HG02798 (cell line): ENCODE measurements at regions not wholly inside any gene's neighbourhood (a gene's known extent, or its start where the extent isn't known, plus 50 kb on each side); places are given as distances from the start of the nearest gene placed in this dataset.

Experiments used
- ATAC-seq: cut with Tn5 transposase; IDR thresholded peaks from one replicate; pipeline ENCODE4 v1.9.1; 2021; ENCODE audit warnings: mild to moderate bottlenecking; ENCODE audit not compliant: unreplicated experiment, poor library complexity

DNA sequence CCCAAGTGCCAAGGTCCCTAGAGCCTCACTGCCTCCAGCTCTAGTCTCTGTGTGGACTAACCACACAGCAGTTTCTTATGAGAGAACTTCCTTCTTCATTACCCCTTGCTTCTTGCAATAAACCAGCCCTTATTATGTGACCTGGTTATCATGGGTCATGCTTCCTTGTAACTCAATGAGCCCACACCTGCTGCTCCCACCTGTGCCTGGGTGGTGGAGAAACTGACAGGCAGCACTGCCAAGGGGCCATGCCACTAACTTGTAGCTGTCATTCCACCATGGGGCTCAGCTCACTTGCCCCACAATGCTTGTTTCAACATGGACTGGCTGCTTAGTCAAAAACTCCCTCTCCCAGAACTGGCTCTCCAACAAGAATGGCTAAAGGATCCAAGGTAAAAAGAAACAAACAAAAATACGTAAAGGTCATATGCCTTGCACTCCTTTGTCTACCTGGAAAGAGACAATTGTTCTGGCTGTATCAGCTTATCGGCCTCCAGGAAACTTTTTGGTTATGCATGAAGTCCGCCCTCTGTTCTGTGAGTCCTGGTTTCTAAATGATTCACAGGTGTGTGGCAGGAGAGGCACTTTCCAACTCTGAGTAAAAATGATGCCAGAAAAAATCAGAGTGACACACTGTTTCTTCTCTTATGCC, 446.4 kb downstream of the COG6 start:
- ATAC-seq = peak; percentile 77

DNA sequence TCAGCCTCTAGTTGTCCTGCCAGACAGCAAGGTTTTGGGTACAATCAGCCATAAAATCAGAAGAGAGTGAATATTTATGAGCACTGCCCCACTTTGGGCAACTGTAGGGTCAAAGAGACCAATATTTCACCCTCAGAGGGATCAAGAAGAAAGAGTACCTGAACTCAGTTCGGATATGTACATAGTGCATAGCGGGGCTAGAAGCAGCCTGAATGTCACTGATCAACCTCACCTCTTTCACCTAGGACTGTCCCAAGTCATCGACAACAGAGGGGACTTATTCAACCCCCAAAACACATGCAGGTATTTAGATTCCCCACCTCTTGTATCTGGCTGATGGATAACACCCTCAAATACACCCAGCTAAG, 446.9 kb downstream of the COG6 start:
- ATAC-seq = no peak

DNA sequence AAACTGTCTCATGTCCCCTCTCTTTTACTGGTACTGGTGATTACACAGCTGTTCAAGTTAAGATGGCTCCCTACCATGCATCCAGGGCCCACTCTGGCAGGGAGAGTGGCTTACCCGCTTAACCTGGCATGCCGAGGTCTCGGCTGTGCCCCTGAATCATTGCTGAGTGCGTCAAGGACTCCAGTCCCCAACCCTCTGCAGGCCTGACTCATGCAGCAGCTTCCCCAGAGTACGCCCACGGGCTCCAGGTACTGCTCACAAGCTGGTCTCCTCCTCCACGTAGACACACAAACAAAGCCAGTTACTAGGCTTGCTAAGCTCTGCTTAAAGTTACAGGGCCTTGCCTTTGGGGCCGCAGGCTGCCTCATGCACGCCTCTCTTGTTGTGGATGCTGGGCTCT, 447.4 kb downstream of the COG6 start:
- no peak for ATAC-seq

DNA sequence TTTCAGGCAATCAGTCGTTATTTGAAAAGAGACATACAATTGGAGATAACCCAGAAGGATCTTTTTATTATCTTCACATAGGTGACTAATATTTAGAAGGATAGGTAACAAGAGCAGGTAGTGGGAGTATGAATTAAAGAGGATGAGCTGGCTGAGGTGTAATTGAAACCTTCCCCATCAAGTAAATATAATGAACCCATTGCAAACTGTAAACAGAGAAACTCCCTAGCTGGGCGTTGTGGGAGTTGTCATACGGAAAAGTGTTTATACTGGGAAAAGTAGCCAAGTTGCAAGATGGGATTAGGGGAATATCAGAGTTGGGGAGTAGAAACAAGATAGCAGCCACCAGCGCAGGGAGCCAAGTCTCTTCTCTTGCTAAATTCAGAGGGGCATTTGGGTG, 448.4 kb downstream of the COG6 start:
- ATAC-seq = no peak

DNA sequence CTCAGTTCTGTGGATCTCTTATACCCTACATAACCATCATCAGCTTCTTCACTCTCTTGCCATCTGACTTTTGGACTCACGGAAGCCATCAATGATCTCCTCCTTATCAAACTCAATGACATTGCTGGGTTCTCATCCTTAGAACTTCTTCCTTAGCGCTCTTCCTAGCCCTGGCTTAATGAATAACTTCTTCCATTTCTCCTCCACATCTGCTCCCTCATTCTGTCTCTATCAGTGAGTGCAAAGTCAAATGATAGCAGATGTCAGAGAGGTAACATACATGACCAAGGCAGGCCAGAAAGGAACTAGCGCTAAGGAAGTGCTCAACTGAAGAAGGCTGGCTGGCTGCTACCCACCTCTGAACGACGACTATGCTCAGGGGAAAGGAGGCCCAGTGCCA, 449.8 kb downstream of the COG6 start:
- no peak for ATAC-seq

- ATAC-seq = no peak
These were observed 453.9 kb downstream of the COG6 start for GRCh38 chr13:40109351-40109844.

DNA sequence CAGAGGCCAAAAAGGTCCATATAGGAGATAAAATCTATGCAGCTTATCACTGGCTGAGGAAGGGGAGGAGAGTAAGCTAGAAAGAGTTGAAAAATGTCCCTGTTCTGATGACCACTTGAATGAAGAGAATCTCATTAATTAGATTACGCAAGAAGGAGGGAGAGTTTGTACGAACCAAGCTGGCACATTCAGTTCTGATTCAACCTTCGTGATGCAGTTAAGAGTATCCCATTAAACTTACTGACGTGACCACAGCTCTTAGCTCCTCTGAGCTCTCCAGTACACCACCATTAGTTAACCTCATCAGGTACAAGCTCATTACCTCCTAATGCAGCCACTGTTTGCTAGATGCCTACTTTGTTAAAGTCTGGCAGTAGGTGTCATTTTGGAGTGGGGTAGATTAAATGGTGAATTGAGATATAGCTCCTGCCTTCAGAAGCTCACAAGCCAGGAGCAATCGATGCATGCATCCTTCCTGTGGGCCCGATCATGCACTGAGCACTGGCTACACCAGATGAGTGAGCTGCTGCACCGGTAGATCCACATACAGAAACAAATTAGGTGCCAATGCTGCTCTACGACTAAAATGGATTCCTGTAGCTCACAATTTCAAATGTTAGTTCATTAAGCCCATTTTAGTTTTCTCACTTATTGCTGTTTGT, 458.3 kb downstream of the COG6 start:
- no peak for ATAC-seq

GRCh38 chr13:40114305-40114896, 458.9 kb downstream of the COG6 start:
- no peak for ATAC-seq

GRCh38 chr13:40115426-40115825, 460.0 kb downstream of the COG6 start:
- no peak for ATAC-seq

DNA sequence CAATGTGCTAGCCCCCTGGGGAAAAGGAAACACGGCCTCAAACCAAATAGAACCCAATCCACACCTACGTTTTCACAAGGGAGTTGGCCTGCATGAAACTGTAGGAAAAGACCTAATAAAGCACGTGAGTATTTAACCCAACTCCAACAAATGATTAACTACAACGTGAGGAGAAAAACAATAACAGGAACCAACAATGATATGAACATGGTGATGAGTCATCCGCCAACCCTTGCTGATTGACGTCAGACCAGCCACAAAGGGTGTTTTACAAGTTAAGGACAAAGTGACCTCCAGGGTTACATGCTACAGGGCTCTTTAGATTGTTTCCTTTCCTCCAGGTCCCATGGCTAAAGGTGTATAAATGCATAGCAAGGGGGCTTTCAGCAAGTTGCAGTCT, 460.5 kb downstream of the COG6 start:
- peak; percentile 84 for ATAC-seq

- no peak for ATAC-seq
These were observed 462.9 kb downstream of the COG6 start for GRCh38 chr13:40118337-40118736.

GRCh38 chr13:40119852-40120251, 464.4 kb downstream of the COG6 start:
- no peak for ATAC-seq

DNA sequence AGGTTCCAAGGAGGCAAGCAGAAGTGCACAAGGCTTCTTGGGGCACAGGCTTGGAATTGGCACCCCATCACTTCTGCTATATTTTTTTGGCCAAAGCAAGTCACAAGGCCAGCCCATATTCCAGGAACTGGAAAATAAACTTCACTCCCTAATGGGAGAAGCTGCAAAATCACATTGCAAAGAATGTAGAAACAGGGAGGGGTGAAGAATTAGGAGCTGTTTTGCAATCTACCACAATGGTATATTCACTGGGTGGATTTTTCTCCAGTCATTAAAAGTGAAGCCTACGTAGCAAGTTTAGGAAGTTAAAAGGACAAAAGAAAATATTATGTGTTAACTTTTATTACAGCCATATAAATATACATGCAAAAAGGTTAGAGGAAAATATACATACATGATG, 464.8 kb downstream of the COG6 start:
- no peak for ATAC-seq

GRCh38 chr13:40120781-40121180, 465.3 kb downstream of the COG6 start:
- ATAC-seq = no peak

GRCh38 chr13:40121722-40122121, 466.3 kb downstream of the COG6 start:
- ATAC-seq = no peak

DNA sequence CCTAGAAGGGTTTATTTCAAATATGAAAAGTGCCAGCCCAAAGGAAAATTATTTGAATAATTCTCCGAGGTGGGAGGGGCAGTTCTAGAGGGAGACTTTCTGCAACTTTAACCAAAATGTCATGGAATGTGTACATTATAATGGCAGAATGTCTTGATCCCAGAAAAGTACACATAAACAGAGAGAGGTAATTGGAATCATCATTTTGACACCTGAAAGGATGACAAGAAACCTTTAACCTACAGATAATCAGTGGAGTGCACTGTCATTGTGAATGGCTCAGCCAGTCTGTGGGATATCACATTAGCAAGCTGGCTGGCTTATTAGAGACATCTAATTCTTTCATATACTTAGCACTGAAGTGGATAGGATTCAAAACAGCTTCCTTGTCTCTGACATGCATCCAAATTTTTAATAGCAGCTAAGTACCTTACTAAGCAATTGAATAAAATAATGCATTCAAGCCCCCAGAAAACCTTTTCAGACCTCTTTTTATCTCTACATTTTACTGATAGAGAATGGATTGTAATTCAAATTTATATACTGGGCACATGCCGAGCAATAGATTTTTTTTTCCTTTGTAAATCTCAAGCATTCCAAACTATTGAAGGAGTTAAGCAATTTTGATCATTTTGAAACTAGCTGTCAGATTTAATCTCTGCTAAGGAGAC, 468.6 kb downstream of the COG6 start:
- no peak for ATAC-seq

GRCh38 chr13:40124633-40125015, 469.2 kb downstream of the COG6 start:
- ATAC-seq = no peak

DNA sequence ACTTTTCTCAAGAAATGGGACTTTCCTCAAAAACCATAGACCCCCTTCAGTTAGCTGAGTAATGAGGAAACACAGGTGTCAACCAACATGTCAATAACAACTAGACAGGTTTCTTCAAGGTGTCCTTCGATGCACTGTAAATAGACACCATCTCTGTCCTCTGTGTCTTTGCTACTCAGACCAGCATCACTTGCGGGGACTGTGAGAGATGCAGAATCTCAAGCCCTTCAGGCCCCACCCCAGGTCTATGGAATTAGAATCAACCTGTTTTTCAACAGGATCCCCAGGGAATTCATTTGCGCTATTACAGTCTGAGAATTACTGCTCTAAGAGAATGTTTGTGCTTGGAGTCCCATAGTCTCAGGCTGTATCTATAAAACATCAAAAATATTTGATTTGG, 469.9 kb downstream of the COG6 start:
- no peak for ATAC-seq

- ATAC-seq = peak; percentile 57
These were observed 471.0 kb downstream of the COG6 start for GRCh38 chr13:40126306-40127085.

DNA sequence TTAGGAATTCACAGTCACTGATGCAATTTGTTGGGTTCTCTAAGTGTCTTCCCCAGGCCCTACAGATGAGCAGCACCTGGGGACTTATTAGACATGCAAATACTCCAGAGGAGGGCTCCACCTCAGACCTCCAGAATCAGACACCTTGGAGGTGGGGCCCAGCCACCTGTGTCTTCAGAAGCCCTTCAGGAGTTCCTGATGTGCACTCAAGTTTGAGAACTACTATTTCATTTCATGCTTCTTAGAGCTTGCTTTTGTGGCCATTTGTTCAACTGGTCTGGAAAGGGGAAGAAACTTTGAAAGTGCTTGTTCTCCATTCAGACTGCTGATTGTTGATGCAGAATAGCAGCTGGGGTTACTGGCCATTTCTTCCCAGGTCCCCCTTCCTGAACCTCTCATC, 472.0 kb downstream of the COG6 start:
- no peak for ATAC-seq

DNA sequence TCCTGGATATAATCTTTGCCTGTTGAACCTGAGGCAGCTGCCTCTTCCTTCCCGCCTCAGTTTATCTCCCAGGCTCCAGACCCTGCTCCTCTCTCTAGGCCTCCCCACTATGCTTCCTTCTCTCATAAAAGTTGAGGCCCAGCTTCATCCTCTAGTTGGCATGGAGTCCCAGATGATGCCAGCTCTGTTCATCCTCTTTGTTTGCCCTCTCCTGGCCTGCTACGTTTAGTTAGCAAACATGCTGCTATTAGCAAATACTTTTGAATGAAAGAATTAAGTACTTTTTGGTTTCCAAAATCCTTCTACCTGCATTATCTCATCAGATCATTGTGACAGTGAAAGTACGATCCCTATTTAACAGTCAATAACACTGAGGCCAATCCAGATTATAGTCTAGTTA, 472.5 kb downstream of the COG6 start:
- ATAC-seq = no peak
